ENCODE measurements at regions not wholly inside any gene's neighbourhood (a gene's known extent, or its start where the extent isn't known, plus 50 kb on each side); places are given as distances from the start of the nearest gene placed in this dataset.

- TF ChIP-seq CTCF (conservative IDR thresholded peaks at IDR 0.05) (no peak), ZFX (IDR thresholded peaks at IDR 0.05) (no peak)
These were observed 92.3 kb upstream of the LMNTD1 start for GRCh38 chr12:25645427-25645826.

All from C4-2B (cell line).